HG03103 (cell line): ENCODE measurements at regions not wholly inside any gene's neighbourhood (a gene's known extent, or its start where the extent isn't known, plus 50 kb on each side); places are given as distances from the start of the nearest gene placed in this dataset.
"Not testable (repeated sequence)": the region's sequence is repeated elsewhere in the genome, so short reads cannot be mapped to it uniquely, and the experiment has no call there.

Experiments
- ATAC-seq: cut with Tn5 transposase; IDR thresholded peaks from one replicate; pipeline ENCODE4 v1.9.1; 2021; ENCODE audit warnings: low read depth; ENCODE audit not compliant: unreplicated experiment

DNA sequence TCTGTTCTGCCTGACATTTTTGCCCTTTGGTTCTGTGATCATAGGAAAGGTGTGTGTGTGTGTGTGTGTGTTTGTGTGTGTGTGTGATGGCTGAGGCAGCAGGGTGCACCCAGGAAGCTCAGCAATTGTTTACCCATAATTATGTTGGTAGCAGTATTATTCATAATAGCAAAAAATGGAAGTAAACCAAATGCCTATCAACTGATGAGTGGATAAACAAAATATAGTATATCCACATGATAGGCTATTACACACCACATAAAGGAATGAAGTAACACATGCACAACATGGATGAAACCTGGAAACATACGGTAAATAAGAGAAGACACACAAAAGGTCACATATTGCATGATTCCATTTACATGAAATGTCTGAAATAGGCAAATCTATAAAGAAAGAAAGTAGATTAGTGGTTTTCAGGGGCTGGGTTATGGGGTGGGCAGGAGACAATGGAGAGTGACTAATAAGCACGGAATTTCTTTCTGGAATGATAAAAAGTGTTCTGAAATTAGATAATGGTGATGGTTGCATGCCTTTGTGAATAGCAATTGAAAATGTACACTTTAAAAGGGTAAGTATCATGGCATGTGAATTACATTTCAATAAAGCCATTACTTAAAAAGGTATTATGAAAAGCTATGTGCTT, 167.2 kb downstream of the POLR2M start:
- no peak for ATAC-seq

GRCh38 chr15:57875347-57875746, 168.8 kb downstream of the POLR2M start:
- no peak for ATAC-seq

GRCh38 chr15:57878573-57878972, 172.1 kb downstream of the POLR2M start:
- ATAC-seq = no peak

GRCh38 chr15:57881361-57881760, 174.8 kb downstream of the POLR2M start:
- no peak for ATAC-seq

DNA sequence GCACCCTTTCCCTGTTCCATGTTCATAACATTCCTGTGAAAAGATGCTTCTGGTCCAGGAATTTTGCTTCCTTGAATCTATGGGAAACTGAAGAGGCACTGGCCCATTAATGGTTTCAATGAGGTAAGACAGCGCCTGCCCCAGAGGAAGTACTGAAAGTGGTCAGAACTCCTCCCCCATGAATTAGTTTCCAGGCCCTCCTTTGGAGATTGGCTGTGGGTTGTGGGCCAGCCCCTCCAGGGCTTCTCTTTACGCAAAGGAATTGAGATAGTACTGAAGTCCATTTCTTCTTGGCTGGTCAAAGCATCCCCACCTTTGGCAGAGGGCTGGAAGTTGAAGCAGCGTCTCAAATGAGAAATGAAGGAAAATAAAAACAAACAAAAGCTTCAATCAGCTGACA, 175.5 kb downstream of the POLR2M start:
- ATAC-seq = no peak

DNA sequence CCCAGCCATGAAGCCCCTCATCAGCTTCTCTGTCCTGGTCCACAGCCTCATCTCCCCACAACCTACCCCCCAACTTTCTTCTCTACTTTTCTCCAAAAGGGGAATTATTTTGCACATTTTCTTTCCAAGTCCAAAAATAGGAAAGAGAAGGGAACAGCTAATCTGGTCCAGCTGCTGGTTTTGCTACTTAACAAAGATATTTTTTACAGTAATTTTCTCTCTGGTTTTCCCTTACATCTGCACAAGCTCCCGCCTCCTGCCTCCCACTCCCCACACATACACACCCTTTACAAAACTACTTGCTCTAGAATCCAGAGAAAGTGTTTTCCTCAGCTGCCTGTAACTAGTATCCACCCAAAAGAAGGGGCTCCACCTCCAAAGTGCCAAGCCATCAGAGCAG, 177.2 kb downstream of the POLR2M start:
- no peak for ATAC-seq

- ATAC-seq = no peak
These were observed 178.4 kb downstream of the POLR2M start for GRCh38 chr15:57884936-57885335.

DNA sequence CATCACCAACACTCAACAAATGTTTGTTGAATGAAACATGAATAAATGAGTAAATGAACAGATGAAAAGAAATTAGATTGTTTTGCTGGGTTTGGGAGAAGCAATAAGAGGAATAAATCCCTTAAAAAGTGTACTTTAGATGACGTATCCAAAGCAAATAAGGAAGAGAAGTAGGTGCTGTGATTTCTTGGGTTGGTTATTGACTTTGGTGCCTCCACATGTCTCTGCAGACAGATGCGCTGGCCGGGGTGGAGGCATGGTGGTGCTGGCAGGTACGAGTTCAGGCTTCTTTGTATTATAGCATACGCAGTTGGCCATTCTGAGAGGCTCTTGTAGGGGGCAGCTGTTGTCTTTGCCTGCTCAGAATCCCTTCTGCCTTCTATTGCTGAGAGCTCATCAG, 178.9 kb downstream of the POLR2M start:
- no peak for ATAC-seq

- no peak for ATAC-seq
These were observed 177.7 kb downstream of the ALDH1A2 start for GRCh38 chr15:57887825-57888224.

- no peak for ATAC-seq
These were observed 175.2 kb downstream of the ALDH1A2 start for GRCh38 chr15:57890351-57890750.

DNA sequence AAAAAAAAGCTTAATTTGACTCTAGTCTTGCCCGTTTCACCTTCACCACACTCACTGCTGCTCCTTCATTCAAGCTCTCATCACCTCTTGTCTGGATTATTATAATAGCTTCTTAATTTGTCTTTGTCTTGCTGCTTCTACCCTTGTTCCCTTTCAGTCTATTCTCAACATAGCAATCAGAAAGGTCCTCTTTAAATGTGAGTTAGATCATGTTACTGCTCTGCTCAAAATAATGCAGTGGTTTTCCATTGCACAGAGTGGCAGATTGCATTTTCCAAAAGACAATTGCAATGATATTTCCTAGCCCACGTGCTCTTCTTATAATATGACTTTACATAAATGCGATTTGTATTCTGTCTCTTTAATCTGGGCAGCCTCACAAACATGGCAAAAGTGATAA, 174.6 kb downstream of the ALDH1A2 start:
- no peak for ATAC-seq

DNA sequence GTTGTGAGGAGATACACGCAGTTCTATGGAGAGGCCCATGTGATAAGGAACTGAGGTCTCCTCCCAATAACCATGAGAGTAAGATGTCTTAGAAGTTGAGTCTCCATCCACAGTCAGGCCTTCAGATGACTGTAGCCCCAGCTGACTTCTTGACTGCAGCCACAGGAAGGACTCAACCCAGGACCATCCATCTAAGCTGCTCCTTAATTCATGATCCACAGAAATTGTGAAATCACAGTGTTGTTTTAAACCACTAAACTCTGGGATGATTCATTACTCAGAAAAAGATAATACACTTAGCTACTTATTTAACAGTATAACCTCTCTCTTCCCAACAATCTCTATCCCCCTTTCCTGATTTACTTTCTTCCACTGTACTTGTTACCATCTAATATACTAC, 173.3 kb downstream of the ALDH1A2 start:
- ATAC-seq = no peak

GRCh38 chr15:57893040-57893439, 172.5 kb downstream of the ALDH1A2 start:
- no peak for ATAC-seq

GRCh38 chr15:57895291-57895690, 170.2 kb downstream of the ALDH1A2 start:
- ATAC-seq = no peak

DNA sequence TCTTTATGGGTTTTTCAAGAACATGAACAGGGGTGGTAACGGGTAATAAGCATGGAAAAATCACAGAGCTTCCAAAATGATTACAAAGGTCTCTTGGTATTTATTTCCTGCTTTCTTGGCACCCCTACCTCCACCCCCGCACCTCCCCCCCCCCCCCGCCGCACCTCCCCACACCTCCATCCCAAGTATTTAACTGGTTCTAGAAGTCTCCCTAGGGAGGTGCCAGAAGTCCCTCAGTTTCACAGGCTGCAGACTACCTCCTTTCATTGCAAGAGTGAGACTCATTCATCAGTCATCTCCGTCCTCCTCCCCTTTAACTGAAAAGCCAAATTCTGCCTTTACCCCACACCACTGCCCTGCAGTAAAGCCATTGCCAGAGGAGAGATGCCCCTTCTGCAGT, 169.4 kb downstream of the ALDH1A2 start:
- no peak for ATAC-seq

DNA sequence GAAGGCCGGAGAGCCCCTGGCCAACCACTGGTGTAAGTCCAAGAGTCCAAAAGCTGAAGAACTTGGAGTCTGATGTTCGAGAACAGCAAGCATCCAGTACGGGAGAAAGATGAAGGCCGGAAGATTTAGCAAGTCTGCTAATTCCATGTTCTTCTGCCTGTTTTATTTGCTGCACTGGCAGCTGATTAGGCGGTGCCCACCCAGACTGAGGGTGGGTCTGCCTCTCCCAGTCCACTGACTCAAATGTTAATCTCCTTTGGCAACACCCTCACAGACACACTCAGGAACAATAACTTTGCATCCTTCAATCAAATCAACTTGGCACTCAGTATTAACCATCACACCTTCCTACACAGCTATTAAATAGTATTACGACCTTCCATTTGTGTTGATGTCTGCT, 168.6 kb downstream of the ALDH1A2 start:
- not testable (repeated sequence) for ATAC-seq

DNA sequence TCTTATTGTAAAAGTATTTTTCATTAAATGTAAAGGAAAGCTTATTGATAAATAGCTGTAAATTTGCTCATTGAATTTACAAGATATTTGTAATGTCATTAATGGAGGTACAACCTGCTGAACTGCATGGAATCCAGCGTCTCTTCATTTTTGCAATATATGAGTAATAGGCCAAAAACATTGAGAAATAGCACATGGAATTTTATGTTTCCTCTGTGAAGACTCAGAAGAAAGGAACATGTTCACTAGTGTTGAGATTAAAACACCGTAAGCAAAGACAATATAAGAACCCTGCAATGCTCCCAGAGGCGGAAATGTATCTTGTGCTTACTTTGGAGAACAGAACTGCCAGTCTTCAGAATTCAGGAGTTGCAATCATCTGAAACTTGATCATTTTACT, 167.6 kb downstream of the ALDH1A2 start:
- ATAC-seq = no peak

- no peak for ATAC-seq
These were observed 163.4 kb downstream of the ALDH1A2 start for GRCh38 chr15:57902155-57902554.
